HuH-7 (cell line): ENCODE measurements at regions not wholly inside any gene's neighbourhood (a gene's known extent, or its start where the extent isn't known, plus 50 kb on each side); places are given as distances from the start of the nearest gene placed in this dataset.

Source experiments
- DNase-seq: peaks from one replicate; pipeline ENCODE4 v3.0.0; 2011; ENCODE audit warnings: low spot score

GRCh38 chr4:1511441-1512041 lies 105.3 kb upstream of the NKX1-1 start:
- no peak for DNase-seq

GRCh38 chr4:1510931-1511330 lies 104.7 kb upstream of the NKX1-1 start:
- no peak for DNase-seq

- no peak for DNase-seq
Observed at GRCh38 chr4:1509366-1509765, 103.1 kb upstream of the NKX1-1 start.

GRCh38 chr4:1508161-1509160 lies 102.2 kb upstream of the NKX1-1 start:
- DNase-seq: no peak

- no peak for DNase-seq
Observed at GRCh38 chr4:1506956-1507721, 100.9 kb upstream of the NKX1-1 start.

GRCh38 chr4:1505511-1506460 lies 99.5 kb upstream of the NKX1-1 start:
- DNase-seq: no peak

- DNase-seq: no peak
Observed at GRCh38 chr4:1504595-1505500, 98.6 kb upstream of the NKX1-1 start.

- DNase-seq: no peak
Observed at GRCh38 chr4:1503583-1504471, 97.6 kb upstream of the NKX1-1 start.

GRCh38 chr4:1502976-1503375 lies 96.7 kb upstream of the NKX1-1 start:
- no peak for DNase-seq

GRCh38 chr4:1502501-1502886 lies 96.3 kb upstream of the NKX1-1 start:
- no peak for DNase-seq

GRCh38 chr4:1501754-1502500 lies 95.7 kb upstream of the NKX1-1 start:
- no peak for DNase-seq

- no peak for DNase-seq
Observed at GRCh38 chr4:1500966-1501753, 94.9 kb upstream of the NKX1-1 start.

- DNase-seq: no peak
Observed at GRCh38 chr4:1500231-1500965, 94.2 kb upstream of the NKX1-1 start.

- DNase-seq: no peak
Observed at GRCh38 chr4:1499465-1499864, 93.2 kb upstream of the NKX1-1 start.

GRCh38 chr4:1497189-1497801 lies 91.1 kb upstream of the NKX1-1 start:
- DNase-seq: no peak

GRCh38 chr4:1496116-1496642 lies 89.9 kb upstream of the NKX1-1 start:
- DNase-seq: no peak
